ENCODE measurements at regions not wholly inside any gene's neighbourhood (a gene's known extent, or its start where the extent isn't known, plus 50 kb on each side); places are given as distances from the start of the nearest gene placed in this dataset.

- no peak for TF ChIP-seq CREB5 (CRISPR knock-in tag; IDR thresholded peaks at IDR 0.05; ENCODE audit: low read depth)
- TF ChIP-seq TCF4 (CRISPR knock-in tag; IDR thresholded peaks at IDR 0.05; ENCODE audit: borderline replicate concordance) = no peak
- TF ChIP-seq ZNF565 (CRISPR knock-in tag; conservative IDR thresholded peaks at IDR 0.05; ENCODE audit: low read depth) = no peak
Observed at GRCh38 chr4:45931154-45931553, 192.7 kb downstream of the GABRG1 start (continued).

- ATAC-seq = no peak
- TF ChIP-seq TCF4 (CRISPR knock-in tag; IDR thresholded peaks at IDR 0.05; ENCODE audit: borderline replicate concordance) (no peak), CSRNP3 (CRISPR knock-in tag; IDR thresholded peaks at IDR 0.05) (no peak), GLIS3 (CRISPR knock-in tag; IDR thresholded peaks at IDR 0.05) (no peak), OSR1 (CRISPR knock-in tag; IDR thresholded peaks at IDR 0.05) (no peak), TSHZ2 (CRISPR knock-in tag; IDR thresholded peaks at IDR 0.05) (no peak), POU6F1 (CRISPR knock-in tag; IDR thresholded peaks at IDR 0.05; ENCODE audit: borderline replicate concordance, low read depth) (no peak), PATZ1 (CRISPR knock-in tag; IDR thresholded peaks at IDR 0.05; ENCODE audit: borderline replicate concordance) (no peak), ZC3H10 (CRISPR knock-in tag; IDR thresholded peaks at IDR 0.05) (no peak), ESRRG (CRISPR knock-in tag; IDR thresholded peaks at IDR 0.05) (no peak), ZNF8 (CRISPR knock-in tag; IDR thresholded peaks at IDR 0.05) (no peak), ZNF70 (CRISPR knock-in tag; IDR thresholded peaks at IDR 0.05) (no peak), CSDC2 (CRISPR knock-in tag; IDR thresholded peaks at IDR 0.05) (no peak)
Observed at GRCh38 chr4:45927641-45928040, 196.2 kb downstream of the GABRG1 start.

GRCh38 chr4:45925809-45926208, 198.0 kb downstream of the GABRG1 start:
- no peak for ATAC-seq
- TF ChIP-seq CSDC2 (CRISPR knock-in tag; IDR thresholded peaks at IDR 0.05) (no peak), OSR1 (CRISPR knock-in tag; IDR thresholded peaks at IDR 0.05) (no peak), TCF4 (CRISPR knock-in tag; IDR thresholded peaks at IDR 0.05; ENCODE audit: borderline replicate concordance) (no peak), ZNF565 (CRISPR knock-in tag; conservative IDR thresholded peaks at IDR 0.05; ENCODE audit: low read depth) (no peak), SNAI2 (CRISPR knock-in tag; IDR thresholded peaks at IDR 0.05) (no peak), ARNTL (CRISPR knock-in tag; IDR thresholded peaks at IDR 0.05; ENCODE audit: borderline replicate concordance, low read depth) (no peak)

GRCh38 chr4:45920861-45921260, 203.0 kb downstream of the GABRG1 start:
- ATAC-seq = no peak
- TF ChIP-seq ZC3H10 (CRISPR knock-in tag; IDR thresholded peaks at IDR 0.05) (no peak), TCF4 (CRISPR knock-in tag; IDR thresholded peaks at IDR 0.05; ENCODE audit: borderline replicate concordance) (no peak), ZFP30 (CRISPR knock-in tag; IDR thresholded peaks at IDR 0.05) (no peak)

- ATAC-seq = no peak
- TF ChIP-seq ARNTL (CRISPR knock-in tag; IDR thresholded peaks at IDR 0.05; ENCODE audit: borderline replicate concordance, low read depth) = no peak
- no peak for TF ChIP-seq SNAI2 (CRISPR knock-in tag; IDR thresholded peaks at IDR 0.05)
- TF ChIP-seq CSRNP3 (CRISPR knock-in tag; IDR thresholded peaks at IDR 0.05) = no peak
- TF ChIP-seq POU6F1 (CRISPR knock-in tag; IDR thresholded peaks at IDR 0.05; ENCODE audit: borderline replicate concordance, low read depth) = no peak
- TF ChIP-seq TSHZ2 (CRISPR knock-in tag; IDR thresholded peaks at IDR 0.05) = no peak
Observed at GRCh38 chr4:45910511-45910910, 213.3 kb downstream of the GABRG1 start.

All from SK-N-SH treated with all-trans-retinoic acid at 6 μM for 48 hours (cell line).